SKM-1 treated with dmso at 0.1 percent for 144 hours (cell line): ENCODE measurements at regions not wholly inside any gene's neighbourhood (a gene's known extent, or its start where the extent isn't known, plus 50 kb on each side); places are given as distances from the start of the nearest gene placed in this dataset.

Experiments used
- DNase-seq: peaks from one replicate; lab custom pipeline; 2025; ENCODE audit not compliant: unreplicated experiment; lab: John Stamatoyannopoulos, UW

DNA sequence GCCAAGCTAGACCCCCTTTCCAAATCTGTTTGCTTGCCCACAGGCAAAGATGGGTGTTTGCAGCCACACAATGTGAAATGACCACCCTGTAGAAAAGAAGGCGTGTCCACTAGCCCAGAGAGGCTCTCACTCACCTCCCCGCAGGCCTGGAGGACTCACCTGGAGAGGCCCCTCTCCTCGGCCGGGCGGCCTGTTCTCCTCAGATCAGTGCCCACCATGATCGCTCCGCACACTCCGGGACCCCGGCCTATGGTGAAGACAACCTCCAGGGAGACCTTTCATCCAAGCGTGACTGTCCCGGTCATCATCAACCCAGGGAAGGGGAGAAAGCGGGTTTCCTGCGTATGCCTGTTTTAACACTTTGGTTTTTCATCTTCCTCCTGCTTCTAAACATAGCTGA is 328.7 kb upstream of the SALL3 start:
- DNase-seq = no peak

DNA sequence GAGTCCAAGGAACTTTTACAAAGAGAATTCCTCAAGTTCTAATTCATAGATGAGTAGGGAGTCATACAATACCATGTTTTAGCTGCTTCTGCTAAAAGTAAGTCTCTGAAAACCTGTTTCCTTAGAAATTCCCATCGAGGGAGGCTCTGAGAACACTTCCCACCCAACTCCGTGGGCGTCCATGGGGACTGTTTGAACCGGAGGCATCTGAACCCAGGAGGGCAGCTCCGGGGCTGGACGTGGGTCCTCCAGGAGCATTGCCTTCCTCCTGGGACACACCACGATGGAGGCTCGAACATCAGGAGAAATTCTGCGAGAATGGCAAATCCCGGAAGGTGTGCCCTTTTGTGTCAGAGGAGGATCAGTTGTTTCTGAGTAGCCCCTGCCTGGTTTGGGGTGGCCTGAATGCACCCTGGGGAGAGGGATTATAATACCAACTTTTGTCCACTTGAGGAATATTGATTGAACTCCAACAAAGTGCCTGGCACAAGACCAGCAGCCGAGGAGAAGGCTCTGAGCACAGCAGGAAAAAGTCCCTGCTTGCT is 327.5 kb upstream of the SALL3 start:
- no peak for DNase-seq

DNA sequence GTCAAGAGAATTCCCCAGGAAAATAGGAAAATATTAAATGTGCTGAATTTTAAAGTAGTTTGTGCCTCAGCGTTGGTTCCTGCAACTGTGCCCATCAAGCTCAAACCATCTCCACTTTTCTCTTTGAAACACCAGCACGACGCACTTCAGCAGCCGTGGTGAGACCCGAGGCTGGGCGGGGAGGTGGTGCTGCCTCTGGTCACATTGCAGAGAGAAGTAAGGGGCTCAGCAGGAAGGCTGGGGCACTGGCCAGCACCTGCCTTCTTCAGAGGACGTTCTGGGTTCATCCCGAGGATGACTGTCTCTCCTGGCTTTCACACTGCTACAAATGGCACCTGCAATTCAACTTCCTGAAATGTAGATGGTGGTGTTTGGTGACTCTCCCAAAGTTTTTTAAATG is 323.7 kb upstream of the SALL3 start:
- no peak for DNase-seq

DNA sequence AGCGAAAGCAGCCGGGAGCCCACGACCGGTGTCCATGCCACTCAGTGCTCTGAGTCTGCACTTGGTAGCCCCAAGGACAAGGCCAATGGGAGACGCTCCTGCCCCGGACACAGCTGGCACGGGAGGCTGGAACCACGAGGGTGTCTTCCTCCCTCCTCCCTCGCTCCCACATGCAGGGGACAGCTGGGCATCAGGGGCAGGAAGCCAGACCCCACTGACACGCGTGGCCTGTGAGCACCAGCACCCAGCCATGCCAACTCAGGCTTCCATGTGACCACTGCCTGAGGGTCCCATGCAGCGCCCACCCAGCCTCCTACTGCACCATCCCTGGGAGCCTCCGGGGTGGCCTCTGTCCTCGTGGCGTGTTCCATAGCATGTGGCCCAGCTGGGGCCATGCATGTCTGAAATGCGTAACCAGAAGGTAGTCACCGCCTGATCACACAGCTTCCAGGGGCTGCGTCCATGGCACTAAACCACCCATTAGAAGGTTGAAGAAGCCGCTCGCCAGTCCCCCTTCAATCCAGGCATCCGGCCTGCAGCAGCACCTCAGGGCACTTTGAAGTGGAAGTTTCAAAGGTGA is 323.2 kb upstream of the SALL3 start:
- DNase-seq = no peak

DNA sequence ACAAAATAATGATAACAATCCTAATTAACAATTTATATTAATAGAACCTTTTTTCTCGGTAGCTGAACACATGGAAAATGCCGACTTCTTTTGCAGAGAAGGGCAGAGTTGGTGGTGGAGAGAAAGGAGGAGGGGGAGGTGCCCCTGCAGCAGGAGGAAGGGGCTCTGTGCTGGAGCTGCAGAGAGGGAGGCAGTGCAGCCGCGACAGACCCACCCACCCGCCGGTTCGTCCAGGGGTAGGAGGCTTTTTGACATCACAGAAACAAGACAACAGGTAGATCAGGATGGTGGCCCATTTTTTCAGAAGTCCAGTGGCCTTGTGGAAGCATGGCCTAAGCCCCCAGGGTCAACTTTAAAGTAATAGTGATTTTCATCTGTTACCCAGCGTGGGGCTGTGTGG is 321.1 kb upstream of the SALL3 start:
- DNase-seq = no peak

DNA sequence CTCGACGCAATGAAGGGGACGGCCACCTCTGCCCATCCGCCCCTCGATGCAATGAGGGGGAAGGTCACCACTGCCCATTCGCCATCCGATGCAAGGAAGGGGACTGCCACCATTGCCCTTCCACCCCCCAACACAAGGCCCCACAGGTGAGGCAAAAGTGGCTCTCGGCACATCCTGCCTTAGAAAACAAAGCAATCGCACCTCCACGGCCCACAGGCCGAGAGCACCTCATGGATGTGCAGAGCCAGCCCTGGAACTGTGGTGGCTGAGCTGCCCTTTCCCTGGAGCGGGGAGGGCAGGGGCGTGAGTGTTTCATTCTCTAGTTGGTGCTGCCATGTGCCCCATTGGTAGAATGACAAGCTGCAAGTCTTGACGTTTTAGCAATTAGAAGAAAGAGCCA is 320.6 kb upstream of the SALL3 start:
- no peak for DNase-seq

DNA sequence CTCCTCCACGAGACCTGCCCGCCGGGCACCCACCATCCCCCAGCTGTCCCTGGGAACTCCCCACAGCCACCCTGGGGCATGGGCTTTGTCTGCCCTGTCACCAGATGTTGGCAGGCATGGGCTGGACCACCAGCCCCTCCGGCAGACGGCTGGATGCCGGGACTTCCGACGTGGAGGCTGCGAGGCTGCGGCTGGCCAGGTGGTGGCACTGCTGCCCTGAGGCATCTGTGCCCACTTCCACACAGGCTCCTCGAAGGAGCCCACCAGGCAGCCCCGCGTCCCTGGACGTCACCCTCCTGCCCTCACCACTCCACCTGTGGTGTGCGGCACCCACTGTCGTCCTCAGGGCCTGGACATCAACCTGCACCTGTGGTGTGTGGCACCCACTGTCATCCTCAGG is 319.9 kb upstream of the SALL3 start:
- no peak for DNase-seq

DNA sequence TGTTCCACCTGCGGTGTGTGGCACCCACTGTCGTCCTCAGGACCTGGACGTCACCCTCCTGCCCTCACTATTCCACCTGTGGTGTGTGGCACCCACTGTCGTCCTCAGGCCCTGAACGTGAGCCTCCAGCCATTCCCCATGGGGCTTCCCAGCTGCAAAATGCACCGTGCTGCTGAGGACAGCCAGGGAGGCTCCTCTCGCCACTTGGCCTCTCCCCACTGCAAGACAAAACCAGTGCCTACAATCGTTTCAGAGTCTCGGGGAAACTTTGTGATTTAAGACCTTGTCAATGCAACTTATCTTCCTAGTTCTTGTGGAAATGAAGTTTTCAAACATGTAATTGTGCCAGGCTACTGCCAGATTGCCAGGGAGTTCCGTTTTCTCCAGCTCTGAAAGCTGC is 319.3 kb upstream of the SALL3 start:
- DNase-seq = no peak

DNA sequence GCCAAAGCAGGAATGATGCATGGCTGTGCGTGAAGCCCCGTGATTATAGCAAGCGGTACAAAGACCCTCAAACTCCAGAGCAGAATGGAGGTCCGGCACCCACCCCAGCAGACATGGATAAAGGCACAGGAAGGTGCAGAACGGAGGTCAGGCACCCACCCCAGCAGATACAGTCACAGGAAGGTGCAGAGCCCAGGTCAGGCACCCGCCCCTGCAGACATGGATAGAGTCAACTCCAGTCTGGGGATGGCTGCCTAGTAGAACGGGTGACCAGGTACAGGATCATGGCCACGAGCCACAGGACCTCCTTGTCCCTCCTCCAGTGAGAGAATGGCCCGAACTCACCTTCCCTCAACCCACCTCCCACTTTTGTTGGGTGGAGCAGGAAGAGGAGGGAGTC is 318.3 kb upstream of the SALL3 start:
- no peak for DNase-seq

DNA sequence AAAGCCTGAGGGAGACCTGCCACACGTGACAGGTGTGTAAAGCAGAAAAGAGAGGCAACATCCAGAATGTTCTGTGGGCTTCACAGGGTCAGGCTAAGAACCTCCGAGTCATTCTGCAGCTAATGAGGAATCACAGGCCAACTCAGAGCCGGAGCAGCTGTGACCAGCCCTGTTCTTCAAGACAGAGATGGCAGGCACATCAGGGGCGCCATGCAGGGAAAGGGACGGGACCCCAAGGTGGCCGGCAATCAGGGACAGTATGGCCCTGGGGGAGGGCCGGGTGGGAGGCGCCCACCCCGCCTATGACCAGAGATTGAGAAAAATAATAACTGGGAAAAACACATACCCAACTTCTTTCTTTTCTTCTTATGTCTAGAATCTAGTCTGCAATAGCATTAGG is 316.7 kb upstream of the SALL3 start:
- DNase-seq = no peak

DNA sequence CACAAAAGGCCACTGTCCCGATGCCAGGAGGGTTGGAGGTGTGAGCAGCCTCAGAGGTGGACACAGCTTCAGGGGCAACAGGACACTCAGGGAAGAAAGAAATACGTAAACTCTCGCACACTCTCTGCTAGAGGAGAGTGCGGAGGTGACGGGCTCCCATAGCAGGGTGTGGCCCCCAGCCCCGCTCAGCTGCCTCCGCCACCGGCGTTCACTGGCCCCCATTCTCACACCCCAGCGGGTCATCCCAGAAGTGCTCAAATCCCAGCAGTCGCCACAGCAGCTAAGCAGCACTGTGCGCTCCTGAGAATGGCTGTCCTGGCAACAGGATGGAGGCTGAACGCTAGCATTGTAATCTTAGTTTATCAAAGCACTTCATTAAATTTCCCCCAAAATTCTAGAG is 315.6 kb upstream of the SALL3 start:
- no peak for DNase-seq

DNA sequence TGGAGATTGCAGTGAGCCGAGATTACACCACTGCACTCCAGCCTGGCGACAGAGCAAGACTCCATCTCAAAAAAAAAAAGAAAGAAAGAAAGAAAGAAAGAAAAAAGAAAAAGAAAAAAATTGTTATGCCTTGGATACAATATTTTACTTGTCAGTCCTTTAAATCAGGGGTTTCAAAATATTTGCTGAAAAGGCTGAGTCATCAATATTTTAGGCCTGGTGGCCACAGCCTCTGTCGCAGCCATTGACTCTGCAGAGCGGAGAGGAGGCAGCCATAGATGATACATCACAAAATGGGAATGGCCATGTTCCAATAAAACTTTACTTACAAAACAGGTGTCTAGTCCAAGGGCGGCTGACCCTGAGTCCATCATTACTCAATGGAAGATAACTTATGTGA is 314.8 kb upstream of the SALL3 start:
- DNase-seq = no peak

DNA sequence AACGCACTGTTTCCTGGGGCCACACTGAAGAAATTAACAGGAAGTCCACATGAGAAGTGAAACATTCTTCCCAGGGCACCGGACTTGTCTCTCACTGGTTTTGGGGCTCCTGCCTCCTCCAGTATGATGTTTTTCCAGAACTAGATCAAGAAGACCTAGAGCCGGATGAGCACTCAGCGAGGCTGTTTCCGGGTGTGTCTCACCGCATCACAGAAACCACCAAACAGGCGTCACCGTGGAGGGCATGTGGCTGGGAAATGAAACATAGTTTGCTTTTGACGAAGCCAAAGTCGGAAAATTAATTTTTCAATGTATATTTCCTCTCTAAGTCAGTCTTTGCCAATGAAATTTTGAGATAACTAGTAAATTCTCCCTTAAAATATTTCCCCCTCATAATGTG is 314.0 kb upstream of the SALL3 start:
- DNase-seq = no peak

DNA sequence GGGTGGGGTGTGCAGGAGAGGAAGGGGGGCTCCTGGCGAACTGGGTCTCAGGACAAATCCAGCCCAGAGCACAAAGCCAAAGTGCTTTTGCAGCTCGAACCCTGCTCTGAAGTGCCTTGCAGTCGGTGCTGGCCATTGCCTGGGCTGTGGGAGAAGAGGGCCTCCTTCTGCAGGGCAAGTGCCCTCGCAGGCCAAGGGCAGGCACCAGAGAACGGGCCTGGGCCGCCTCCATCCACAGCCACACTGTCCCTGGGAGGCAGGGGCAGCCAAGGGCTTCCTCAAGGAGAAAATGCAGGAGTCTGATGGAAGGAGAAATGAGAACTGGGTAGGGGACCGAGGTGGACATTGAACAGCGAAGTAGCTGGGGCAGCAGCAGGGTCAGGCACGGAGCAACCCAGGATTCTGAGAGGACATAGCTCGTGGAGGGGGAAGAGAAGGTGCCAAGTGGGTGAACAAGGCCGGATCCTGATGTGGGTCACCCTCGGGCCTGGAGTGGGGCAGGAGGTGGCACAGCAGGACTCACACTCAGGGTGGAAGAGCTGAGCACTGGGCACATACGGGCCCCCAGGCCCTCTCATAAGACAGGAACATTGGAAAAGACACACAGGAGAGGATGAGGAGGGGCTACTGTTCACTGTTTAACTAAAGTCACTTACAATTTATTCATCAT is 312.8 kb upstream of the SALL3 start:
- no peak for DNase-seq

DNA sequence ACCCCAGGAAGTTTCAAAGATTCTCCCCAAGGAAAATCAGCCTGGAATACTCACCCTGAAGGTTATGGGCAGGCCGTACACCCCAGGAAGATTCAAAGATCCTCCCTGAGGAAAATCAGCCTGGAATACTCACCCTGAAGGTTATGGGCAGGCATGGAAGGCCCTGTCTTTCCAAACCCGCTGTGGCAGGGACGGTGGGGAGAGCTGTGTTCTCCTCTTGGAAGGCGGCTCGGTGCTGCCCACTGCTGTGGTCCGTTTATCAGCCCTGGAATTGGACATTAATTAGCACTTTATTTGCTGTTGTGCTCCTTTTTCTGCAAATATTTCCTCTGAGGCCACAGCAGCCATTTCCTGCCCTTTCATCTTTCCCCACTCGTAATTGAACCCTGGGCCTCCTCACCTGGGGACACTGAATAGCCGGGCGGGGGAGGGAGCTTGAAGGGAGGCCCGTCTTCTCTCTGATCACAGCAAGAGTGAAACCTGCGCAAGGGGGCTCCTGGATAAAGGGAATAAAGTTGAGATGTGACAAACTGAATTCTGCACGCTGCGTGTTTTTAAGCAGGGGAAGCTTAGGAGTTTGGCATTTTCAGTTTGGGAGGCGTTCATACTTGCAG is 308.7 kb upstream of the SALL3 start:
- DNase-seq = no peak

DNA sequence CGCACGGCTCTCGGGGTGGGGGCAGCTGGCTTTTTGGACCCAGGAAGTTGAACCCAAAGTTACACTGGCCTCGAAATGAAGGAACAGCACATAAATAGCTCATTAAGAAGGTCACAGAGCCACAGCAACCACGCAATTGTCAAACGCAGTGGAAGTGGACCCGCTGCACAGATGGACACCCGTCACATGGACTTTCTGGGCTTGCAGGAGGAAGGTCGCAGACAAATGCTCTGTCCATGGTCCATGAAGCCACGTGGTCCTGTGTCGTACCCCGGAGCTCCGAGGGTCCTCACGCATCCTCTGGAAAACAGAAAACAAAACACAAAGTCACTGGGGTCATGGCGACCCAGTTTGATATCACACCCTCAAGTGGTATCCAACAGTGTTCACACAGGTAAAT is 308.1 kb upstream of the SALL3 start:
- DNase-seq = no peak

DNA sequence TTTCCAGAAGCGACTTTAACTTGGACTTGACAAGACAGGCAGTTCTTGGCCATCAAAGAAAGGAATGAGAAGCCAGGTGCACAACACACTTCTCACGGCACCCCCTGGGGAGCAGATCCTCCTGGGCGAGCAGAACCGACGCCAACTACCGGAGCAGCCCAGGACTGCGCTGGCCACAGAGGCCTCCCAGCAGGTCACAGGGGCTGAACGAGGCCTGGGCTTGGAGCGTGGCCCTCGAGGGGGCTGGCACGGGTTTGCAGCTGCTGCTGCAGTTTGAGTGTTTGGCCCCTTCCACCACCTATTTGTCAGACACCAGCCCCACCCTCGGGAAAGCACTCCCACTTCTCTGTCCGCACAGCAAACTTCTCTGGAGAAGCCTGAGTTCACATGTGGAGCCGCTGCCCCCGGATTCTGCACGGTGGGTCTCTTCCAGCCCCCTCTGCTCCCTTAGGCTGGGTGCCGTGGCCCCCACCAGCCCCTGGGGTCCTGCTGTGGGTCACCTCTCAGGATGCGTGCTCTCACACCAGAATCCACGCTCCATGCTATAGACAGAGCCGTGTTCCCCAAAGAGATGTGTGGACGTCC is 306.7 kb upstream of the SALL3 start:
- DNase-seq = no peak

DNA sequence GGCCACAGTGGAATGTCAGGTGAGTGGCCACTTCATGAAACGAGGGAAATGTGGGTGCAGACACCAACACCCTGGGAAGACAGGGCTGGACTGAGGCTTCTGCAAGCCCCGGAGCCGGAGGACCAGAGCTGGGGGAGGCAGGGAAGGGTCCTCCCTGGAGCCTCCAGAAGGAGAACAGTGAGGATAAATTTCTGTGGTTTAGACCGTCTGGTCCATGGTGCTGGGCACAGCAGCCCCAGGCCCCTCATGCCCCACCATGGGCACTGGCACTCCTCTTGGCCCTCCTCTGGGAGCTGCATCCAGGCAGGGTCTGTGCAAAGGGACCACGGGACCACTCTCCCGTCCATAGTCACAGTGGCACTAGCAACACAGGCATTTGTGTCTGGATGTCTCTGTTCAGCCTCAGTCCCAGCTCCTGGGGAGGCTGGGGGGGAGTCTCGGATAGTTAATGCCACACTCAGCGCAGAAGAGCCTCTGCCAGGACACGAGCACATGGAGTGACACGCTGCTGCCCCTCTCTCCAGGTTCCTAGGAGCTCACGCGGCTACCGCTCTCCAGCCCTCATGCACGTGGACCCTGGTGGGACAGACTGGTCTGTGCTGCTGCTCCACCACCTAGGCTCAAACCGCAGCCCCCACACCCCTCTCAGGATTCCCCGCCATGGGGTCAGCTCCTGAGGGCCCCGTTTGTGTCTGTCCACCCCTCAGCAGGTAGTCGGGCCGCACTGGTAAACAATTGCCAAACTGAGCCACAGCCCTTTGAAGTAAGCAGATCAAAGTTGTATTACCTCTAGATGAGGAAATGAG is 305.9 kb upstream of the SALL3 start:
- DNase-seq = no peak

DNA sequence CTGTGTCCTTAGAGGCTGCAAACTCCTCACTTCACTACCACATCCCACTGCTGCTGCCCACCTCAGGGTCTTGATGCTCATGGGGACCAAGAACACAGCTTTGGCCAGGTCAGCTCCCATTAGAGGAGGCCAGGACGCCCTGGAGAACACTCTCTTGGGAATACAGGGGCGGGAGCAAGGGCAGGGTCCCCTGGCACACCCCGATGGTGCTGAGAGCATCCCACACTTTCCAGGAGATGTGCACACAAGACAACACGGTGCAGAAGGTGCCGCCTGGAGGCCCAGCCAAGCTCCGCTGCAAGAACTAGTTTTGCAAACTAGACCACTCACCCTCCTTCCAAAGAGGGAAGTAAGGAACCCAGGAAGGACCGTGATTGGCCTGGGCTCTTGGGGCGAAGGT is 304.4 kb upstream of the SALL3 start:
- DNase-seq = no peak

DNA sequence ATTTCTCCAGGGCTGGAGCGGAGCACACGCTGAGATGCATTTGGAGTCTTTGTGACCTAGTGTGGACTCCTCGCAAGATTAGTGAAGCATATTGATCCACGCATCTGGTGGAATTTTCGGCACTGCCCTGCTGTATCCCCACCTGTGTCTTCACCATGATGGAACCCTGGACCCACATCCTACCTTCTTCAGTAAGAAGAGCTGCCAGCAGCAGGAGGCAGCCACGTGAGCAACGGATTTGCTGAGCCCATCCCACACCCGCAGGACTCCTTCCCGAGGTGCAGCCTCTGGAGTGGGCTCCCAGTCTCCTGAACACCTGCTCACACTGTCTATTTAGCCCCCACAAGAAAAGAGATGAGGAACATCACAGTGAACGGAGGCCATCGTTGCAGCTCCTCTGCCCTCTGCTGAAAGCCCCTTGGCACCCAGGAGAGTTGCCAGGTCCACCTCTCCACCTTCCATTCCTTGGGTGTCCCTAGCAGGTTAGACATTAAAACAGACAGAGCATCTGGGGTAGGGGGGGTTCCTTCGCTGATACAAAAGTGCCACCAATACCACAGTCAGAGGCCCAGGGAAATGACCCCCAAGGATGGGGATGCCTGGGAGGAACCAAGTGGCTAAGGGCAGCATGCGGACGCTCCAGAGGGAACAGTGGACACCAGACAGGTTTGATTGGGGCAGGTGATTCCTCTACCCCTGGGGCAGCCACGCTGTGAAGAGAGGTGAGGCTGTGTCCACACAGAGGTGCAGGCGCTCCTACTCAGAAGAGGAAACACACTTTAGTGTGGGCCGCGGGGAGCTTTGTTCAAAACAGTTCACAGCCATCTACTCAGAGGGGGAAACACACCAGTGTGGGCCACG is 302.8 kb upstream of the SALL3 start:
- DNase-seq = no peak
